ENCODE measurements at regions not wholly inside any gene's neighbourhood (a gene's known extent, or its start where the extent isn't known, plus 50 kb on each side); places are given as distances from the start of the nearest gene placed in this dataset.

- DNase-seq (ENCODE audit: low spot score) = no peak
- H3K4me3 ChIP-seq = no peak overlapping the region
- H3K9me3 ChIP-seq = no peaks in the 10 kb centered on the region
- no peak for TF ChIP-seq POLR2AphosphoS5 (IDR thresholded peaks at IDR 0.05)
- no peak for TF ChIP-seq CTCF (IDR thresholded peaks at IDR 0.05)
- no peak for TF ChIP-seq POLR2A (IDR thresholded peaks at IDR 0.05)
- no peak overlapping the region for H3K27ac ChIP-seq
- H3K27me3 ChIP-seq (replicated peaks; ENCODE audit: insufficient read depth) = no peaks in the 10 kb centered on the region
- WGBS = 74% methylated on average over 3 of the region's 3 CpGs
- no peaks in the 10 kb centered on the region for H3K4me1 ChIP-seq (replicated peaks)
- intact Hi-C loops (cut with DNase I) = no loop called here
- no peaks in the 10 kb centered on the region for H3K36me3 ChIP-seq
Measured at GRCh38 chr20:7571101-7571500, 369.2 kb downstream of the HAO1 start.

DNA sequence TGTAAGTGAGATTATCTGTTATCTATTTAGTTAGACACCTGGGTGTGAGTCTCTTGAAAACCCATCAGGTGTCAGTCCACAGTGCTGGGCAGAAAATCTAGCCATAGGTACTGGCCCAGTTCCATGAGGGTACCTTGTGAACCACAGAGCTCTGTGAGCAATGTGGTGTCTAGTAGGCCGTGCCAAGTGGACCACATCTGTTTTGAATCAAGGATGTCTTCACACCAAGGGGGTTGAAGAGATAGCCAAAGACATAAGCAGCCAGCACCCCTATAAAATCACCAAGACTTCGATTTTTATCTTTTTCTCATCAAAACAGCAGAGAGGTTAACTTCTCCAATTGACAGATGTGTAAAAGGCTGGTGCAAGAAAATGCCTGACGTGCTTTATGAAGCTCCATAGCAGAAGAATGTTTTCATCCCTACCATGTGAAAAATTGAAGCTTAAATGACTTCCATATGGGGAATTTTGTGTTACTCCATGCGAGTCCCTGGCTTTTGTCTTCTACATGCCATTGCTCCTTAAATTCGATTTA, 368.7 kb downstream of the HAO1 start:
- no peaks in the 10 kb centered on the region for H3K36me3 ChIP-seq
- H3K27ac ChIP-seq = no peak overlapping the region
- TF ChIP-seq POLR2AphosphoS5 (IDR thresholded peaks at IDR 0.05) (no peak), CTCF (IDR thresholded peaks at IDR 0.05) (no peak), POLR2A (IDR thresholded peaks at IDR 0.05) (no peak)
- no peaks in the 10 kb centered on the region for H3K27me3 ChIP-seq (replicated peaks; ENCODE audit: insufficient read depth)
- H3K9me3 ChIP-seq = no peaks in the 10 kb centered on the region
- no peaks in the 10 kb centered on the region for H3K4me1 ChIP-seq (replicated peaks)
- no peak for DNase-seq (ENCODE audit: low spot score)
- WGBS = 70% methylated on average over 5 of the region's 5 CpGs
- intact Hi-C loops (cut with DNase I) = no loop called here
- H3K4me3 ChIP-seq = no peak overlapping the region

DNA sequence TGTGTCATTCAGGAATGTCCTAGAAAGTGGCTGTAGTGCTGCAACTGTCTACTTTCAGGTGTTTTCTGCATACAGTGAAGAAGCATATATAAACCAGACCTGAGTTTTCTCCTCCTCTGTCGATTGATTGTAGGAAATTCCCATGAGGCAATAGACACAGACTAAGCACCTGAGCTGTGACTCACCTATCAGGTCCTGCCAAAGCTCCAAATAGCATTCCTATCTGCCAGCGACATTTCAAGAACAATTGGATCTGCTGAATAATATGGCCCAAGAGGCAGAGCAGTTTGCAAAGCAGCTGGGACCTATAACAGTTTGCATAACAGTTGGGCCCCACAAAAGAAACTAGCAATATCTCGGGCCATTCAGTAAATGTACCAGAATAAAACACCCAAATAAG, 360.4 kb downstream of the HAO1 start:
- Histone ChIP-seq H3K27me3 (replicated peaks; ENCODE audit: insufficient read depth) (no peaks in the 10 kb centered on the region), H3K27ac (no peak overlapping the region), H3K4me1 (replicated peaks) (no peaks in the 10 kb centered on the region), H3K4me3 (no peak overlapping the region), H3K36me3 (no peaks in the 10 kb centered on the region), H3K9me3 (no peaks in the 10 kb centered on the region)
- TF ChIP-seq POLR2AphosphoS5 (IDR thresholded peaks at IDR 0.05) = no peak
- no peak for TF ChIP-seq POLR2A (IDR thresholded peaks at IDR 0.05)
- TF ChIP-seq CTCF (IDR thresholded peaks at IDR 0.05) = no peak
- 83% methylated on average over 3 of the region's 3 CpGs for WGBS
- no peak for DNase-seq (ENCODE audit: low spot score)
- intact Hi-C loops (cut with DNase I) = no loop called here

DNA sequence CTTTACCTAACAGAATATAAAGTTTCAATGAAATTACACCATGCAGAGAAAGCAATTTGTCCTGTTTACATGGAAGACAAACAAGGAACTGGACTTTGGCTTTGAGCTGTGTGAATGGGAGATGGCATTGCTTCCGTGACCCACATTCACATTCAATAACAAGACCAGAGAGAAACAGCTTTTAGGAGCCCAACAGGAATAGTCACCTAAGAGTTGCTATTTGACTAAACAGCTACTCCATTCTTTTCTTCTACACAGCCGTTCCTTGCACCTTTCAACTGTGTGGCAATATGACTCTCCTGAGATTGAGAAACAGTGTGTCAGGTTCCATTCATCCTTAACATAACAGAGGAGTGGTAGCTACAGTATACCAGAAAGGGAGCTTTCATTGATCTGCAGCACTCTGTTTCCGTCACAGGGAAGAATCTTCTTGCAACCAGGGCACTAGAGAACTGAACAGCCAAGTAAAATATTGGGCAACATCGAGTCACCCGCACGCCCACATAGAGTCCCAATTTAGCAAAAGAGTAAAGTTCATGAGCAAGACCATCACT, 355.1 kb downstream of the HAO1 start:
- intact Hi-C loops (cut with DNase I) = no loop called here
- TF ChIP-seq POLR2AphosphoS5 (IDR thresholded peaks at IDR 0.05) = no peak
- TF ChIP-seq CTCF (IDR thresholded peaks at IDR 0.05) = no peak
- TF ChIP-seq POLR2A (IDR thresholded peaks at IDR 0.05) = no peak

DNA sequence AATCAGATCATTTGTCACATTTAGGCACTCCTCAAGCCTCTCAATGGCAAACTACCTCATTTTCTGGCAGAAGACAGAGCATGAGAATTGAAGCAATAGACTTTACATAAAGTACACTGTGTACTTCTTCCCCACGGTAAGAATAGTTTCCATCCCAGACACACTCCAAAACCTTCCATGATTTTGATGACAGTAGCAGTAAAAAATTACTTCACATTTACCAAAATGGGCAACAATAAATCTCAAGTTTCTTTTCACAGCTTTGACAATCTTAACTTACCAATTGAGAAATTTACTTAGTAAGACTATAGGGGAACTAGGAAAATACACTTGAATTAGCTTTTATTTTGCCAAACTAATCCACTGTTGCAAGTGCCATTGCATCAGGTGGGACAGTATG, 353.8 kb downstream of the HAO1 start:
- no peaks in the 10 kb centered on the region for H3K4me1 ChIP-seq (replicated peaks)
- H3K9me3 ChIP-seq = no peaks in the 10 kb centered on the region
- H3K27me3 ChIP-seq (replicated peaks; ENCODE audit: insufficient read depth) = no peaks in the 10 kb centered on the region
- WGBS = 3% methylated on average over 1 of the region's 1 CpG
- H3K36me3 ChIP-seq = no peaks in the 10 kb centered on the region
- TF ChIP-seq CTCF (IDR thresholded peaks at IDR 0.05) (no peak), POLR2AphosphoS5 (IDR thresholded peaks at IDR 0.05) (no peak), POLR2A (IDR thresholded peaks at IDR 0.05) (no peak)
- DNase-seq (ENCODE audit: low spot score) = no peak
- intact Hi-C loops (cut with DNase I) = no loop called here
- H3K27ac ChIP-seq = no peak overlapping the region
- H3K4me3 ChIP-seq = no peak overlapping the region

More for the DNA sequence above, 355.1 kb downstream of the HAO1 start:
- H3K27me3 ChIP-seq (replicated peaks; ENCODE audit: insufficient read depth) = no peaks in the 10 kb centered on the region
- no peak overlapping the region for H3K4me3 ChIP-seq
- no peak for DNase-seq (ENCODE audit: low spot score)
- WGBS = 87% methylated on average over 6 of the region's 6 CpGs
- no peaks in the 10 kb centered on the region for H3K9me3 ChIP-seq
- H3K36me3 ChIP-seq = no peaks in the 10 kb centered on the region
- no peaks in the 10 kb centered on the region for H3K4me1 ChIP-seq (replicated peaks)
- H3K27ac ChIP-seq = no peak overlapping the region
